Adrenal gland (tissue), 9 donors: ENCODE measurements at regions not wholly inside any gene's neighbourhood (a gene's known extent, or its start where the extent isn't known, plus 50 kb on each side); places are given as distances from the start of the nearest gene placed in this dataset.

Experiments used
- DNase-seq, 7 donors: peaks; one replicate each; pipeline ENCODE4 v3.0.0-alpha.2; 2019 to 2020
- H3K27ac ChIP-seq, 5 donors: fragments of 200-600 bp; sonication (generic) in 4 of 5; 1 replicate in 3 of 5; 2 replicates in 2 of 5; pipeline versions ENCODE4 v1.5.1 to v1.8.0; 2016 to 2020; ENCODE audit warnings: mild to moderate bottlenecking in 1 of 5
- H3K27me3 ChIP-seq: fragments of 200-600 bp; 2 replicates; pipeline ENCODE4 v1.8.0; 2021
- H3K36me3 ChIP-seq, 2 donors: fragments of 200-600 bp; replicated peaks in 1 of 2; 1 replicate in 1 of 2; 2 replicates in 1 of 2; pipeline versions ENCODE4 v1.5.1 to v1.8.0; 2018 to 2022
- H3K4me1 ChIP-seq, 2 donors: fragments of 200-600 bp; replicated peaks in 1 of 2; 1 replicate in 1 of 2; 2 replicates in 1 of 2; pipeline versions ENCODE4 v1.5.1 to v1.8.0; 2018 to 2021
- H3K4me3 ChIP-seq, 4 donors: fragments of 200-600 bp; sonication (generic) in 3 of 4; one replicate each; pipeline ENCODE4 v1.5.1; 2016 to 2018
- H3K9me3 ChIP-seq, 3 donors: fragments of 200-600 bp; sonication (generic) in 1 of 3; replicated peaks in 1 of 3; 1 replicate in 2 of 3; 2 replicates in 1 of 3; pipeline versions ENCODE4 v1.5.1 to v1.8.0; 2016 to 2021
- CTCF ChIP-seq, 6 experiments: fragments of 450-650 bp in 4 of 6; fragments of 200-600 bp in 2 of 6; sonication (generic) in 1 of 6; IDR thresholded peaks; 1 replicate in 5 of 6; 2 replicates in 1 of 6; pipeline versions ENCODE4 v1.5.1 to v1.8.0; 2016 to 2021; ENCODE audit warnings: antibody characterized with exemption in 6 of 6, mild to moderate bottlenecking in 2 of 6, moderate library complexity in 1 of 6
- POLR2A ChIP-seq, 2 donors: fragments of 450-650 bp; IDR thresholded peaks; one replicate each; pipeline ENCODE4 v1.6.1; 2017; ENCODE audit warnings: antibody characterized with exemption in 2 of 2, mild to moderate bottlenecking in 2 of 2, moderate library complexity in 1 of 2
- WGBS, 4 donors: extraction: QIAGEN DNeasy Blood & Tissue Kit in 2 of 4; methylation state at CpG; one replicate each; pipeline versions ENCODE4 v1.1.5 to v1.1.7; 2013 to 2017; 5-methylcytosine and 5-hydroxymethylcytosine counted together
- intact Hi-C, 2 donors: fragments of 100-400 bp; cut with DNase I; formaldehyde crosslinking; loops; one replicate each; pipeline versions ENCODE4 v1.14.1 to v1.15.0; 2022 to 2023
- donor health status: healthy with polysubstance abuse.
- donor health status: Bipolar disorder and iron deficiency.
- donor health status: DM: yes; HTN: yes; CAD: no.
- donor health status: DM: no; HTN: no; CAD: no.
- donor health status: DM: no; HTN: no; CAD: no.

GRCh38 chr5:43815497-43815896 lies 212.5 kb downstream of the NNT start:
- intact Hi-C loops: no loop called here
- Histone ChIP-seq H3K4me3 (no peak overlapping the region), H3K9me3 (no peaks in the 10 kb centered on the region), H3K27ac (no peak overlapping the region), H3K27me3 (no peaks in the 10 kb centered on the region), H3K4me1 (no peaks in the 10 kb centered on the region), H3K36me3 (no peaks in the 10 kb centered on the region)
- TF ChIP-seq POLR2A (IDR thresholded peaks at IDR 0.05) (no peak), CTCF (IDR thresholded peaks at IDR 0.05) (no peak)
- DNase-seq: no peak

GRCh38 chr5:43804723-43805122 lies 201.7 kb downstream of the NNT start:
- H3K36me3 ChIP-seq: no peaks in the 10 kb centered on the region
- H3K9me3 ChIP-seq: no peaks in the 10 kb centered on the region
- no peak overlapping the region for H3K4me3 ChIP-seq
- TF ChIP-seq CTCF (IDR thresholded peaks at IDR 0.05) (no peak), POLR2A (IDR thresholded peaks at IDR 0.05) (no peak)
- no peak overlapping the region for H3K27ac ChIP-seq
- H3K27me3 ChIP-seq: no peaks in the 10 kb centered on the region
- intact Hi-C loops: no loop called here
- H3K4me1 ChIP-seq: no peaks in the 10 kb centered on the region
- DNase-seq: no peak

GRCh38 chr5:43804041-43804440 lies 201.1 kb downstream of the NNT start:
- 78 to 86% (median 81%) methylated on average over 3 of the region's 3 CpGs for WGBS, 4 donors
- TF ChIP-seq CTCF (IDR thresholded peaks at IDR 0.05) (no peak), POLR2A (IDR thresholded peaks at IDR 0.05) (no peak)
- Histone ChIP-seq H3K9me3 (no peaks in the 10 kb centered on the region), H3K27me3 (no peaks in the 10 kb centered on the region), H3K4me3 (no peak overlapping the region), H3K36me3 (no peaks in the 10 kb centered on the region), H3K4me1 (no peaks in the 10 kb centered on the region), H3K27ac (no peak overlapping the region)
- no peak for DNase-seq
- intact Hi-C loops: no loop called here

- no peak for TF ChIP-seq CTCF (IDR thresholded peaks at IDR 0.05)
- TF ChIP-seq POLR2A (IDR thresholded peaks at IDR 0.05): no peak
- H3K4me3 ChIP-seq: no peak overlapping the region
- no peaks in the 10 kb centered on the region for H3K4me1 ChIP-seq
- DNase-seq: no peak
- H3K27me3 ChIP-seq: no peaks in the 10 kb centered on the region
- H3K27ac ChIP-seq: no peak overlapping the region
- no peaks in the 10 kb centered on the region for H3K9me3 ChIP-seq
- 64 to 73% (median 68%) methylated on average over 3 of the region's 3 CpGs for WGBS, 4 donors
- no peaks in the 10 kb centered on the region for H3K36me3 ChIP-seq
- intact Hi-C loops: no loop called here
Observed at GRCh38 chr5:43802651-43803050, 199.7 kb downstream of the NNT start.
